SK-N-SH (cell line): ENCODE measurements at regions not wholly inside any gene's neighbourhood (a gene's known extent, or its start where the extent isn't known, plus 50 kb on each side); places are given as distances from the start of the nearest gene placed in this dataset.

Experiments
- CTCF ChIA-PET: fragments of 300-600, 350-600 bp; formaldehyde crosslinking; extraction: SDS; loops from one replicate; lab custom pipeline; 2021; lab: Yijun Ruan, JAX
- POLR2A ChIA-PET: fragments of 350-600 bp; sonication (Branson Sonifier 250); formaldehyde crosslinking; extraction: SDS; loops from one replicate; lab custom pipeline; 2020; ENCODE audit warnings: antibody characterized with exemption, inconsistent platforms; lab: Yijun Ruan, JAX
- DNase-seq: peaks from one replicate; pipeline ENCODE4 v3.0.0; 2012
- H2AFZ ChIP-seq: fragments of 200-600 bp; sonication (generic); 2 replicates; pipeline ENCODE4 v1.8.1; 2016; ENCODE audit warnings: antibody characterized with exemption, mild to moderate bottlenecking, low read depth
- H3F3A ChIP-seq: fragments of 200-600 bp; sonication (generic); replicated peaks from 2 replicates; pipeline ENCODE3; 2016; ENCODE audit warnings: antibody characterized with exemption, mild to moderate bottlenecking; ENCODE audit not compliant: insufficient read depth
- H3K27ac ChIP-seq, 2 experiments: fragments of 200-500 bp in 1 of 2; fragments of 200-600 bp in 1 of 2; sonication (Bioruptor generic) in 1 of 2; sonication (generic), shearing (Covaris generic) in 1 of 2; 2 replicates each; pipeline versions ENCODE4 v1.5.1 to v1.6.1; 2014 to 2016; ENCODE audit warnings: low read depth in 2 of 2, inconsistent platforms in 1 of 2, low read length in 1 of 2, mild to moderate bottlenecking in 1 of 2, mixed read lengths in 1 of 2
- H3K27me3 ChIP-seq: fragments of 200-600 bp; sonication (generic), shearing (Covaris generic); 2 replicates; pipeline ENCODE4 v1.6.1; 2016; ENCODE audit warnings: mixed run types; ENCODE audit not compliant: insufficient read depth
- H3K36me3 ChIP-seq, 2 experiments: fragments of 200-500 bp in 1 of 2; fragments of 200-600 bp in 1 of 2; sonication (Bioruptor generic) in 1 of 2; sonication (generic) in 1 of 2; replicated peaks in 1 of 2; 2 replicates each; pipeline versions ENCODE3 to v1.5.1; 2014 to 2016; ENCODE audit warnings: low read length in 1 of 2, mild to moderate bottlenecking in 1 of 2; ENCODE audit not compliant: insufficient read depth in 2 of 2, control insufficient read depth in 1 of 2
- H3K4me1 ChIP-seq, 2 experiments: fragments of 200-500 bp in 1 of 2; fragments of 200-600 bp in 1 of 2; sonication (Bioruptor generic) in 1 of 2; sonication (generic), shearing (Covaris generic) in 1 of 2; 2 replicates each; pipeline versions ENCODE4 v1.5.1 to v1.6.1; 2014 to 2016; ENCODE audit warnings: low read depth in 1 of 2, low read length in 1 of 2, mixed run types in 1 of 2; ENCODE audit not compliant: insufficient read depth in 2 of 2, control insufficient read depth in 1 of 2
- H3K4me2 ChIP-seq: fragments of 200-600 bp; sonication (generic), shearing (Covaris generic); 2 replicates; pipeline ENCODE4 v1.6.1; 2017; ENCODE audit warnings: mixed run types
- H3K4me3 ChIP-seq, 2 experiments: fragments of 200-500 bp in 1 of 2; fragments of 200-600 bp in 1 of 2; sonication (Bioruptor generic) in 1 of 2; sonication (generic), shearing (Covaris generic) in 1 of 2; 2 replicates each; pipeline versions ENCODE4 v1.5.1 to v1.8.1; 2014 to 2016; ENCODE audit warnings: low read depth in 2 of 2, inconsistent platforms in 1 of 2, low read length in 1 of 2, mild to moderate bottlenecking in 1 of 2, mixed read lengths in 1 of 2, moderate library complexity in 1 of 2
- H3K79me2 ChIP-seq: fragments of 200-600 bp; sonication (generic); 2 replicates; pipeline ENCODE4 v1.8.1; 2017; ENCODE audit warnings: mild to moderate bottlenecking; ENCODE audit not compliant: insufficient read depth
- H3K9ac ChIP-seq: fragments of 200-600 bp; sonication (generic); 2 replicates; pipeline ENCODE4 v1.6.1; 2017; ENCODE audit warnings: mixed run types
- H3K9me2 ChIP-seq: fragments of 200-600 bp; sonication (generic); 2 replicates; pipeline ENCODE4 v1.6.1; 2017; ENCODE audit warnings: mixed run types
- H3K9me3 ChIP-seq: fragments of 200-600 bp; sonication (generic); 2 replicates; pipeline ENCODE4 v1.6.1; 2017; ENCODE audit warnings: mixed run types, mild to moderate bottlenecking, moderate library complexity
- H4K20me1 ChIP-seq: fragments of 200-600 bp; sonication (generic); 2 replicates; pipeline ENCODE4 v1.6.1; 2017; ENCODE audit warnings: mild to moderate bottlenecking, mixed run types; ENCODE audit not compliant: insufficient read depth
- EP300 ChIP-seq, 2 experiments: IDR thresholded peaks; 2 replicates each; pipeline versions ENCODE4 v1.4.0 to v1.6.1; 2012; ENCODE audit warnings: borderline replicate concordance in 1 of 2, low read depth in 1 of 2, low read length in 1 of 2
- EZH2phosphoT487 ChIP-seq: fragments of 200-600 bp; sonication (generic); IDR thresholded peaks from 2 replicates; pipeline ENCODE4 v1.6.1; 2017; ENCODE audit warnings: low read depth, mixed run types, mild to moderate bottlenecking, antibody characterized with exemption, moderate library complexity, borderline replicate concordance
- FOXJ3 ChIP-seq: sonication (generic); formaldehyde crosslinking; IDR thresholded peaks from 2 replicates; pipeline ENCODE4 v1.5.1; 2020; ENCODE audit warnings: mild to moderate bottlenecking, missing genetic modification reagents
- FOXM1 ChIP-seq: IDR thresholded peaks from 2 replicates; pipeline ENCODE4 v1.4.0; 2012; ENCODE audit warnings: low read depth, mild to moderate bottlenecking
- JUND ChIP-seq: IDR thresholded peaks from 2 replicates; pipeline ENCODE4 v1.4.0; 2012
- MAX ChIP-seq: IDR thresholded peaks from 2 replicates; pipeline ENCODE4 v1.4.0; 2012; ENCODE audit warnings: low read depth
- MEF2A ChIP-seq: IDR thresholded peaks from 2 replicates; pipeline ENCODE4 v1.4.0; 2012; ENCODE audit warnings: low read depth, borderline replicate concordance
- MXI1 ChIP-seq: IDR thresholded peaks from 2 replicates; pipeline ENCODE4 v1.6.1; 2012; ENCODE audit warnings: mild to moderate bottlenecking, low read depth, low read length, improper control_type of control experiment
- NFIC ChIP-seq: IDR thresholded peaks from 2 replicates; pipeline ENCODE4 v1.4.0; 2012; ENCODE audit warnings: borderline replicate concordance
- RFX5 ChIP-seq: IDR thresholded peaks from 2 replicates; pipeline ENCODE4 v1.6.1; 2012; ENCODE audit warnings: mild to moderate bottlenecking, improper control_type of control experiment, low read length
- SMC3 ChIP-seq: IDR thresholded peaks from 2 replicates; pipeline ENCODE4 v1.6.1; 2012; ENCODE audit warnings: low read depth, low read length, improper control_type of control experiment
- TAF1 ChIP-seq: IDR thresholded peaks from 2 replicates; pipeline ENCODE4 v1.6.1; 2012; ENCODE audit warnings: low read depth, mild to moderate bottlenecking, low read length, moderate library complexity, borderline replicate concordance
- YY1 ChIP-seq: IDR thresholded peaks from 2 replicates; pipeline ENCODE4 v1.4.0; 2012; ENCODE audit warnings: low read depth, mild to moderate bottlenecking
- ZBTB33 ChIP-seq: IDR thresholded peaks from 2 replicates; pipeline ENCODE4 v1.4.0; 2012; ENCODE audit warnings: low read depth, borderline replicate concordance
- WGBS: methylation state at CpG from one replicate; pipeline ENCODE4 v1.1.6; 2017; ENCODE audit warnings: low lambda C conversion rate; 5-methylcytosine and 5-hydroxymethylcytosine counted together
- TF ChIP-seq, protein P1 (sequence below): IDR thresholded peaks from 2 replicates; pipeline ENCODE4 v1.4.0; 2012; ENCODE audit warnings: low read depth, borderline replicate concordance

DNA sequence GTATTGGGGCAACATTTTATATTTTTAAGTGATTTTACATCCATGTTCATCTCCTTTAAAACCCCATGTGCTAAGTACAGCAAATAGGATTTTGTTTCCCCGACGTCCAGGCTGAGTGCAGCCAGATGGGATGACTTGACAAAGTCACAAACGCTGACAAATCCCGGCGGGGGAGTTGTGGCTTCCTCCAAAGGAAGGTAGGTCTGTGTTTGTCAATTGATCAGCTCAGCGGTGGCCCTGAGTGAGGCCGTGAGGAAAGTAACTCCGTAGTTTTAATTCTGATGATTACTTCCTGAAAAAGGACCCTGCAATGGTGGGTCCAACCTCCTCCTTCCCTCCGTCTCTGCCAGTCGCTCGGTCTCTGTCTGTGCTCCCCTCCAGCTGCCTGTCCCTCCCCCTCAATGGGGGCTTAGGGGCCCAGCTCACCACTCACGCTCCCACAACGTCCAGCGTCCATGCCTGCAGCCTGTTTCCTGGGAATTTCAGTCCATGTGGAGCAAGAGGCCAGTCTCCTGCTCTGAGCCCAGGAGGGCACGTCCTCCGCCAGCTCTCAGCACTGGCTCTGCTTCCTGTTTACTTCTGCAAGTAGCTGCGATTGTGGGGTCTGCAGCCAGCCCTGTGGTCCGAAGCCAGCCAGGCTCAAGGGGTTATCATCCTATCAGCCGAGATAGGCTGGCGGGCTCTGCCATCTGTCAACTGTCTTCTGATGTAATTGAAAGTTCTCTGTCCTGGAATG, 209.4 kb upstream of the FOXF1 start:
- Histone ChIP-seq H3K36me3 (no peaks in the 10 kb centered on the region), H3K4me2 (no peak overlapping the region), H3K4me1 (no peaks in the 10 kb centered on the region), H4K20me1 (no peaks in the 10 kb centered on the region), H3K9me3 (no peaks in the 10 kb centered on the region), H3K27me3 (peaks cover 87% of the 10 kb centered on the region), H3K9ac (no peak overlapping the region), H3K27ac (no peak overlapping the region), H3K79me2 (no peaks in the 10 kb centered on the region), H3K9me2 (no peaks in the 10 kb centered on the region), H3F3A (no peaks in the 10 kb centered on the region)
- no peak for DNase-seq
- ChIA-PET CTCF (no interaction called here), POLR2A (no interaction called here)
- TF ChIP-seq YY1 (no peak), RFX5 (no peak), EZH2phosphoT487 (no peak), MAX (no peak), FOXM1 (no peak), JUND (no peak)
- TF ChIP-seq, protein P1, sequence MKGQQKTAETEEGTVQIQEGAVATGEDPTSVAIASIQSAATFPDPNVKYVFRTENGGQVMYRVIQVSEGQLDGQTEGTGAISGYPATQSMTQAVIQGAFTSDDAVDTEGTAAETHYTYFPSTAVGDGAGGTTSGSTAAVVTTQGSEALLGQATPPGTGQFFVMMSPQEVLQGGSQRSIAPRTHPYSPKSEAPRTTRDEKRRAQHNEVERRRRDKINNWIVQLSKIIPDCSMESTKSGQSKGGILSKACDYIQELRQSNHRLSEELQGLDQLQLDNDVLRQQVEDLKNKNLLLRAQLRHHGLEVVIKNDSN, result no peak
- TF ChIP-seq, all 33 proteins: peak for 0
- 19% methylated on average over 14 of the region's 20 CpGs for WGBS
- Histone ChIP-seq H3K4me3 (no peak overlapping the region), H2AFZ (no peak overlapping the region)

DNA sequence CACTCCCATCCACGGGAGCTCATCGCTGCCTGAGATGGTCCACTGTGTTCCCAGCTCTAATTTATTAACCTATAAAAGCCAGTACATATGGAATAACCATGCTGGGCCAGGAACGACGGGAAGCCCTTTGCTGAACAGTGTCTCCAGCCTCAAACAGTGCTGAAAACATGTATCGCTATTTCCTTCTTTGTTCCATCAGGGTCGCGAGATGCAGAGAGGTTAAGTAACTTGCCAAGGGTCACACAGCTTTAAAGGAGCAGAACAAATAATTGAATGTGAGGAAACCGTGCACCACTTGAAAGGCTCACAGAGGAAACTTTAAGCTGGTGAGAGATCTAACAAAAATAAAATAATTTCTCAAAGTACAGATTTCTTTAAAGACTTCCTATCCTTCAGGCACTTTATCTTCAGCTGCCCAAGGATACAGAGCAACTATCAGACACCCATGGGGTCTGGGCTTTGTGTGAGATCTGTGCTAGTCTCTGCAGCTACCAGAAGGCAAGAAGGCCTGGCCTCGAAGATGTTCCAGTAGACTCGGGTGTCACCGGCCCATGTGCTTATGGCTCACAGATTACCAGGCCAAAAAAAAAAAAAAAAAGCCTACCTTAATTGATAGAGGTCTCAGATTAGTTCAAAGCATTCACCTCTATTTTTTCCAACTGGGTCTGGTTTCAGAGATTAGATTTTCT, 207.8 kb upstream of the FOXF1 start:
- POLR2A ChIA-PET, result no interaction called here

More for the DNA sequence above, 207.8 kb upstream of the FOXF1 start:
- no peak overlapping the region for H3K4me3 ChIP-seq
- no peak overlapping the region for H3K4me2 ChIP-seq
- no peaks in the 10 kb centered on the region for H4K20me1 ChIP-seq
- H3K4me1 ChIP-seq, result no peaks in the 10 kb centered on the region
- H3K9me3 ChIP-seq, result no peaks in the 10 kb centered on the region
- H3K27ac ChIP-seq, result no peak overlapping the region
- TF ChIP-seq EP300 (IDR thresholded peaks at IDR 0.05; ENCODE audit: borderline replicate concordance in 1 of 2, low read depth in 1 of 2, low read length in 1 of 2) (no peak), MEF2A (no peak), TAF1 (no peak), NFIC (no peak), SMC3 (no peak), FOXJ3 (CRISPR knock-in tag) (no peak), MXI1 (no peak), RFX5 (no peak), ZBTB33 (no peak)
- TF ChIP-seq, protein P1, result no peak
- no peaks in the 10 kb centered on the region for H3K9me2 ChIP-seq
- H3K36me3 ChIP-seq, result no peaks in the 10 kb centered on the region
- no peaks in the 10 kb centered on the region for H3K79me2 ChIP-seq
- CTCF ChIA-PET, result no interaction called here
- WGBS, result 49% methylated on average over 11 of the region's 11 CpGs
- no peak for DNase-seq
- H3K9ac ChIP-seq, result no peak overlapping the region
- H3K27me3 ChIP-seq, result peaks cover 81% of the 10 kb centered on the region
- H3F3A ChIP-seq, result no peaks in the 10 kb centered on the region
- H2AFZ ChIP-seq, result no peak overlapping the region
